Nephron (organoid): ENCODE measurements at regions not wholly inside any gene's neighbourhood (a gene's known extent, or its start where the extent isn't known, plus 50 kb on each side); places are given as distances from the start of the nearest gene placed in this dataset.

Experiments used
- H3K27ac Mint-ChIP-seq, 3 experiments: 2 replicates each; pipeline ENCODE4 v1.8.0; 2020; ENCODE audit warnings: mixed read lengths in 3 of 3, mild to moderate bottlenecking in 2 of 3, moderate library complexity in 1 of 3
- H3K27me3 Mint-ChIP-seq: 2 replicates; pipeline ENCODE4 v1.8.0; 2021; ENCODE audit warnings: low read depth, mild to moderate bottlenecking, moderate library complexity, mixed read lengths
- H3K36me3 Mint-ChIP-seq: 2 replicates; pipeline ENCODE4 v1.8.0; 2020; ENCODE audit warnings: low read depth, mixed read lengths
- H3K4me1 Mint-ChIP-seq: 2 replicates; pipeline ENCODE4 v1.8.0; 2020; ENCODE audit warnings: mixed read lengths
- H3K4me3 Mint-ChIP-seq, 3 experiments: 2 replicates each; pipeline ENCODE4 v1.8.0; 2020; ENCODE audit warnings: mild to moderate bottlenecking in 3 of 3, mixed read lengths in 3 of 3, moderate library complexity in 2 of 3
- H3K9me3 Mint-ChIP-seq: 2 replicates; pipeline ENCODE4 v1.8.0; 2020; ENCODE audit warnings: mixed read lengths
- TF ChIP-seq, protein P1 (sequence below), 3 experiments: fragments of 200-600 bp; sonication (generic); IDR thresholded peaks; one replicate each; pipeline ENCODE4 v1.5.0; 2021; ENCODE audit warnings: antibody characterized with exemption in 3 of 3; ENCODE audit not compliant: unreplicated experiment in 3 of 3

DNA sequence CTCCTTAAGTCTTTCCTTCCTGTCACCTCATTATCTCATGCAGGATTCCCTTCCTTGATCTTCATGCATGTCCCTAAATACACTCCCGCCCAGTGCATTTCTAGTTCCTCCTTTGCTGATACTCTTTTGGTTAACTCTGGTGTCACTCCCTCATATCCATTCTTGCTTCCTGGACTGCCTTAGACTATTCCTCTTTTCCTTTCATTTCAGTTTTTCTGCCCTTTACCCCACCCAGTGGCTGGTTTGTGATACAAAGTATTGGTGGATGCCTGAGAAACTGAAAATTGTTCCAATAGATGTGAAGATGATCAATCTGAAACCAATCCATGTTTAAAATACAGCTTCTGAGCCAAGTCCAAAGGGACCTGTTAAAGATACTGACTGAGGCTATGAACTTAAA lies 553.8 kb upstream of the CAMK1G start:
- TF ChIP-seq, protein P1, sequence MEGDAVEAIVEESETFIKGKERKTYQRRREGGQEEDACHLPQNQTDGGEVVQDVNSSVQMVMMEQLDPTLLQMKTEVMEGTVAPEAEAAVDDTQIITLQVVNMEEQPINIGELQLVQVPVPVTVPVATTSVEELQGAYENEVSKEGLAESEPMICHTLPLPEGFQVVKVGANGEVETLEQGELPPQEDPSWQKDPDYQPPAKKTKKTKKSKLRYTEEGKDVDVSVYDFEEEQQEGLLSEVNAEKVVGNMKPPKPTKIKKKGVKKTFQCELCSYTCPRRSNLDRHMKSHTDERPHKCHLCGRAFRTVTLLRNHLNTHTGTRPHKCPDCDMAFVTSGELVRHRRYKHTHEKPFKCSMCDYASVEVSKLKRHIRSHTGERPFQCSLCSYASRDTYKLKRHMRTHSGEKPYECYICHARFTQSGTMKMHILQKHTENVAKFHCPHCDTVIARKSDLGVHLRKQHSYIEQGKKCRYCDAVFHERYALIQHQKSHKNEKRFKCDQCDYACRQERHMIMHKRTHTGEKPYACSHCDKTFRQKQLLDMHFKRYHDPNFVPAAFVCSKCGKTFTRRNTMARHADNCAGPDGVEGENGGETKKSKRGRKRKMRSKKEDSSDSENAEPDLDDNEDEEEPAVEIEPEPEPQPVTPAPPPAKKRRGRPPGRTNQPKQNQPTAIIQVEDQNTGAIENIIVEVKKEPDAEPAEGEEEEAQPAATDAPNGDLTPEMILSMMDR (IDR thresholded peaks at IDR 0.05; ENCODE audit: unreplicated experiment in 3 of 3) = peak in 2 of 3 experiments; percentile 23 to 38
- Mint-ChIP-seq H3K4me1 (no peaks in the 10 kb centered on the region), H3K4me3 (no peak overlapping the region), H3K36me3 (no peaks in the 10 kb centered on the region), H3K9me3 (peaks cover 2% of the 10 kb centered on the region), H3K27ac (no peak overlapping the region), H3K27me3 (peaks cover 4% of the 10 kb centered on the region)

DNA sequence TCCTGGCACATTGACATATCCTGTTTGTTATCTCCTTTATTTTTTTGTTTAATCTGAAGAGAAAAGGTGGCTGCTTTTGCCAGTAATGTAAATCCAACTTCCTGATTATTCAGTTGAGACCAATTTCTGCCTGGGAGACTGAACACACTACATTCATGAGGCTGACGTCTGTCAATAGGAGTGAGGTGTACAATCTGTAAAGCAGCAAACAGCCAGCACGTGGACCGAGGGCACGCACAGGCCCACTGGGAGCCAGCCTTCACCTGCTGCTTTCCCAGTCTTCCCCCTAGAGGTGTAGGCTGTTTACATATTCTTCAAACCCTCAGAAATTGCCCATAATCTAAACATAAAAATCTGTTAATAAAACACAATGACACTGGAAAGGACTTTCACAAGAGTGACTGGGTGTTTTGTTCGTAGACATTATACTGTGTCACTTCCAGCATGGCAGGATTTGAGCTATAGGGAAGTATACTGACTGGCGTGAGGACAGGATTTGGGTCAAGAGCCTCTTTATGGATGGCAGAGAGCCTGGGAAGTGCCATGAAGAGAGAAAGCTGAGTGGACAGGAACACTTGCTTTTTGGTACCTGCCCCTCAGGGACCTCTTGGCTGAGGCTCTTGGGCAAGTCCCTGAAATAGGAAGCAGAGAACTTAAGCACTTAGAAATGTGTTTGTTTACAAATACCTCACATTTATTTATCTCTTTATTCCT lies 552.9 kb upstream of the CAMK1G start:
- H3K4me1 Mint-ChIP-seq = no peaks in the 10 kb centered on the region
- H3K36me3 Mint-ChIP-seq = no peaks in the 10 kb centered on the region
- H3K27me3 Mint-ChIP-seq = peaks cover 4% of the 10 kb centered on the region
- TF ChIP-seq, protein P1 (IDR thresholded peaks at IDR 0.05; ENCODE audit: unreplicated experiment in 3 of 3) = no peak
- H3K4me3 Mint-ChIP-seq = no peak overlapping the region
- H3K27ac Mint-ChIP-seq = no peak overlapping the region
- H3K9me3 Mint-ChIP-seq = peaks cover 2% of the 10 kb centered on the region

DNA sequence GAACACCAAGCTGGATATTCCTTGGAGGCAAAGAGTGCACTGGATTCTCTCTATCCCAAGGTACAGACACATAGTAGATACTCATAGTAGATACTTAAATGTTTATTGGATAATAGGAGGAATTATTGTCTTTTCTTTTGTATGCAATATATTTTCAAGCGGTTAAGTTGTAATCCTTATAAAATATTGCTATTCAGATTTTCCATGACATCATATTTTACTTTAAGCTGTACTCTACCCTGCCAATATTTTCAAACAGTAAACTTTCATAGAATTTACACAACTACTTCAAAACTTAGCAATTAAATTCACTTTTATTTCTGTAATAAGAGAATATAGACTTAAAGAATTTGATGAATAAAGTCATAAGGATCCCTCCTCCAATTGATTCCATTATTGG lies 546.5 kb upstream of the CAMK1G start:
- H3K27me3 Mint-ChIP-seq = peaks cover 13% of the 10 kb centered on the region
- H3K36me3 Mint-ChIP-seq = no peaks in the 10 kb centered on the region
- no peak overlapping the region for H3K27ac Mint-ChIP-seq
- peaks cover 2% of the 10 kb centered on the region for H3K9me3 Mint-ChIP-seq
- H3K4me1 Mint-ChIP-seq = no peaks in the 10 kb centered on the region
- TF ChIP-seq, protein P1 (IDR thresholded peaks at IDR 0.05; ENCODE audit: unreplicated experiment in 3 of 3) = no peak
- H3K4me3 Mint-ChIP-seq = no peak overlapping the region

DNA sequence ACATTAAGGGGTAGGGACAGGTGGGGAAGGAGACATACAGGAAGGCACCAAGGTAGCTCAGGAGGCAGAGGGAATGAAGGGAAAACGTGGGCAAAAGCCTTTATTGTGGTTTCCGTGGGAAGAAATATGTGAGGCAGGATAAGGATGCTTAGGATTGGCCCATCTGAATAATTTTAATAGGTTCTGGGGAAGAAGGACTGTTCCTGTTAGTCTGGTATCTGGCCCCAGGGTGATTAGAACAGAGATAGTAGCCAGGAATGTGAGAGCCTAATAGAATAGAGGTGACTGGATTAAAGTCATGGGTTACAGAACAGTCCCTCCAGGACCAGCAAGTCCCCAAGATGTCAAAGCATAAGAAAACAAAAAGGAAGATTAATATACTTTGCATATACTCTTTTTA lies 545.2 kb upstream of the CAMK1G start:
- H3K4me3 Mint-ChIP-seq = no peak overlapping the region
- peaks cover 13% of the 10 kb centered on the region for H3K27me3 Mint-ChIP-seq
- no peaks in the 10 kb centered on the region for H3K9me3 Mint-ChIP-seq
- no peaks in the 10 kb centered on the region for H3K4me1 Mint-ChIP-seq
- no peaks in the 10 kb centered on the region for H3K36me3 Mint-ChIP-seq
- TF ChIP-seq, protein P1 (IDR thresholded peaks at IDR 0.05; ENCODE audit: unreplicated experiment in 3 of 3) = no peak
- H3K27ac Mint-ChIP-seq = no peak overlapping the region

DNA sequence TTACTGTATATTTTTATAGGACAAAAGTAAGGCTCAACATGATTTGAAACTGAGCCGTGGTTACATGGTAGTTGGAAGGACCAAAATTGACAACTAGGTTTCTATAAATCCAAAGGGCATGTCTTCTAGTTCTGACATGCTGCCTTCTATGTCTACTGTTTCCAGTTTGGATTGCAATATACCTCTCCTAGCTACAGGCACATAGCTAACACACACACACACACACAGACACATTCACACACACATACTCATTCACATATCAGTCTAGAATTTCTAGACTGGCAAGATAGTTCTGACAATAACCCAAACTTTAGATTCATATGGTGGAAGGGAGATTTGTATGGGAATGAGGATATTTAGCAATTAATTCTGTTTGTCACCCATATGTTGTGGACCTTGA lies 544.8 kb upstream of the CAMK1G start:
- Mint-ChIP-seq H3K4me1 (no peaks in the 10 kb centered on the region), H3K9me3 (no peaks in the 10 kb centered on the region), H3K27me3 (peaks cover 13% of the 10 kb centered on the region), H3K27ac (no peak overlapping the region), H3K4me3 (no peak overlapping the region), H3K36me3 (no peaks in the 10 kb centered on the region)
- TF ChIP-seq, protein P1 (IDR thresholded peaks at IDR 0.05; ENCODE audit: unreplicated experiment in 3 of 3) = no peak

DNA sequence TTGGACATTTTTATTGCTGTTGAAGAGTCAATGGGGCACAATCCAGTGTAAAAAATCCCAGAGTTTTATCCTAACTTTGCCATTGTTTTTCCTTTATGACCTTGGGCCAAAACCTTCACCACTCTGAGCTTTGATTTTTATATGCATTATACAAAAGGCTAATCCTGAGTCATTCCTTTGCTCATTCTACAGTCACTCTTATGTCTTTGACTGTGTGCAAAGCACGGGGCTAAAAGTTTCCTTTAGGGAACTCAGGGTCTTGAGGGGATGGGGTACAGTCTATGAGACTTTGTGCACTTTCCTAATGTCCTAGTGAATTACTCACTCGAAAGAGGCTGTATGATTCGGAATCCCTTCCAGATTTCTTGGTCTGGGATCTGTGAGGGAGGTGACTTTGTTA lies 543.2 kb upstream of the CAMK1G start:
- Mint-ChIP-seq H3K4me1 (peaks cover 5% of the 10 kb centered on the region), H3K27me3 (peaks cover 9% of the 10 kb centered on the region), H3K4me3 (no peak overlapping the region), H3K9me3 (no peaks in the 10 kb centered on the region), H3K36me3 (no peaks in the 10 kb centered on the region), H3K27ac (no peak overlapping the region)
- TF ChIP-seq, protein P1 (IDR thresholded peaks at IDR 0.05; ENCODE audit: unreplicated experiment in 3 of 3) = no peak
